CD4-positive, alpha-beta T cell (primary cell): ENCODE measurements at regions not wholly inside any gene's neighbourhood (a gene's known extent, or its start where the extent isn't known, plus 50 kb on each side); places are given as distances from the start of the nearest gene placed in this dataset.

Experiments
- ATAC-seq: fragments of 200-7000 bp; cut with Tn5 transposase; one replicate; pipeline ENCODE4 v1.10.0; 2022; ENCODE audit warnings: mild to moderate bottlenecking; ENCODE audit not compliant: poor library complexity
- CTCF ChIA-PET: fragments of 350-600 bp; sonication (Branson Sonifier 250); formaldehyde crosslinking; loops from one replicate; lab custom pipeline; 2021; ENCODE audit warnings: antibody characterized with exemption, inconsistent platforms; lab: Charles Lee
- POLR2A ChIA-PET: fragments of 350-600 bp; sonication (Branson Sonifier 250); formaldehyde crosslinking; loops from one replicate; lab custom pipeline; 2021; ENCODE audit warnings: antibody characterized with exemption, inconsistent platforms; lab: Charles Lee
- DNase-seq, 14 experiments: peaks; one replicate each; pipeline ENCODE4 v3.0.0-alpha.2; 2013 to 2020; ENCODE audit warnings: mixed read lengths in 2 of 14
- H3K27ac ChIP-seq, 2 donors: one replicate each; pipeline versions ENCODE4 v1.5.1 to v1.7.0; 2013; ENCODE audit warnings: low read length in 2 of 2, low read depth in 1 of 2, mild to moderate bottlenecking in 1 of 2
- H3K27me3 ChIP-seq, 2 experiments: 1 replicate in 1 of 2; 2 replicates in 1 of 2; pipeline versions ENCODE4 v1.6.1 to v1.7.0; 2013; ENCODE audit warnings: low read length in 2 of 2, control low read depth in 1 of 2, mild to moderate bottlenecking in 1 of 2, moderate library complexity in 1 of 2; ENCODE audit not compliant: insufficient read depth in 2 of 2, control insufficient read depth in 1 of 2
- H3K36me3 ChIP-seq: one replicate; pipeline ENCODE4 v1.6.1; 2013; ENCODE audit warnings: low read length, control low read depth; ENCODE audit not compliant: insufficient read depth
- H3K4me1 ChIP-seq: one replicate; pipeline ENCODE4 v1.6.1; 2013; ENCODE audit warnings: low read length, control low read depth; ENCODE audit not compliant: insufficient read depth
- H3K4me3 ChIP-seq: one replicate; pipeline ENCODE4 v1.5.1; 2013; ENCODE audit warnings: mild to moderate bottlenecking, low read length, moderate library complexity
- H3K9me3 ChIP-seq, 2 experiments: 1 replicate in 1 of 2; 2 replicates in 1 of 2; pipeline versions ENCODE4 v1.6.1 to v1.7.0; 2013; ENCODE audit warnings: low read length in 2 of 2, mild to moderate bottlenecking in 2 of 2, control low read depth in 1 of 2, moderate library complexity in 1 of 2; ENCODE audit not compliant: control insufficient read depth in 1 of 2, insufficient read depth in 1 of 2
- H3K27ac Mint-ChIP-seq: one replicate; pipeline ENCODE4 v1.8.0; 2020; ENCODE audit warnings: mixed read lengths
- H3K27me3 Mint-ChIP-seq: one replicate; pipeline ENCODE4 v1.8.0; 2021; ENCODE audit warnings: mixed read lengths
- H3K36me3 Mint-ChIP-seq: one replicate; pipeline ENCODE4 v1.8.0; 2021; ENCODE audit warnings: low read depth, mixed read lengths
- H3K4me1 Mint-ChIP-seq: one replicate; pipeline ENCODE4 v1.8.0; 2021; ENCODE audit warnings: low read depth, mixed read lengths
- H3K4me3 Mint-ChIP-seq: one replicate; pipeline ENCODE4 v1.8.0; 2020; ENCODE audit warnings: mild to moderate bottlenecking, mixed read lengths
- H3K9me3 Mint-ChIP-seq: one replicate; pipeline ENCODE4 v1.8.0; 2020; ENCODE audit warnings: mixed read lengths
- intact Hi-C, 2 experiments: fragments of 100-400 bp; cut with DNase I in 1 of 2; cut with micrococcal nuclease in 1 of 2; formaldehyde crosslinking; loops; one replicate each; pipeline versions ENCODE4 v1.15.1 to v1.9.0; 2023 to 2025; cut with DNase I, micrococcal nuclease
- TF ChIP-seq, protein P1 (sequence below): fragments of 200-600 bp; IDR thresholded peaks from one replicate; pipeline ENCODE4 v1.8.0; 2022; ENCODE audit warnings: antibody characterized with exemption, mild to moderate bottlenecking

- intact Hi-C loops = no loop called here
- POLR2A ChIA-PET = no interaction called here
- no peaks in the 10 kb centered on the region for H3K4me1 Mint-ChIP-seq
These were observed 75.3 kb upstream of the AASS start for GRCh38 chr7:122219253-122219865.

DNA sequence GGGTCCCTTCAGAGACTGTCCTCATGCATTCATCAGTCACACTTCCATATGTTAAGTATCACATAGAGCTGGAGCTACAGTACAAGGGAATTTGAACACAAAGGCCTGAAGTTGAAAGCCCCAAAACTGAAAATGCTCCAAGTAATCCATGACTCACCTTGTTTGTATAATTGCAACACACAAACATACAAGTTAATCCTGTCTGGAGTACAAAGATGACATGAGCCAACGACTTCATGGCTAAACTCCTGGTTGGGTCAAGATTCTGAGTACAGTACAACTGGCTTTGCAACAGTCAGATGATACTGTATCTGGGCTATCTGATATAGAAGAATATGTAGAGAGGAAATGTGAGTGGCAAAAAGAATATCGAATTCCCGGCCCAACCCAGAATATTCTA, 73.1 kb upstream of the AASS start:
- Mint-ChIP-seq H3K4me1 (no peaks in the 10 kb centered on the region), H3K27me3 (no peaks in the 10 kb centered on the region), H3K27ac (no peak overlapping the region), H3K36me3 (no peaks in the 10 kb centered on the region), H3K9me3 (no peaks in the 10 kb centered on the region), H3K4me3 (no peak overlapping the region)
- ATAC-seq (no peak), DNase-seq (no peak)
- Histone ChIP-seq H3K4me3 (no peak overlapping the region), H3K27me3 (no peaks in the 10 kb centered on the region), H3K4me1 (no peaks in the 10 kb centered on the region), H3K27ac (no peak overlapping the region), H3K36me3 (no peaks in the 10 kb centered on the region), H3K9me3 (no peaks in the 10 kb centered on the region)
- TF ChIP-seq, protein P1, sequence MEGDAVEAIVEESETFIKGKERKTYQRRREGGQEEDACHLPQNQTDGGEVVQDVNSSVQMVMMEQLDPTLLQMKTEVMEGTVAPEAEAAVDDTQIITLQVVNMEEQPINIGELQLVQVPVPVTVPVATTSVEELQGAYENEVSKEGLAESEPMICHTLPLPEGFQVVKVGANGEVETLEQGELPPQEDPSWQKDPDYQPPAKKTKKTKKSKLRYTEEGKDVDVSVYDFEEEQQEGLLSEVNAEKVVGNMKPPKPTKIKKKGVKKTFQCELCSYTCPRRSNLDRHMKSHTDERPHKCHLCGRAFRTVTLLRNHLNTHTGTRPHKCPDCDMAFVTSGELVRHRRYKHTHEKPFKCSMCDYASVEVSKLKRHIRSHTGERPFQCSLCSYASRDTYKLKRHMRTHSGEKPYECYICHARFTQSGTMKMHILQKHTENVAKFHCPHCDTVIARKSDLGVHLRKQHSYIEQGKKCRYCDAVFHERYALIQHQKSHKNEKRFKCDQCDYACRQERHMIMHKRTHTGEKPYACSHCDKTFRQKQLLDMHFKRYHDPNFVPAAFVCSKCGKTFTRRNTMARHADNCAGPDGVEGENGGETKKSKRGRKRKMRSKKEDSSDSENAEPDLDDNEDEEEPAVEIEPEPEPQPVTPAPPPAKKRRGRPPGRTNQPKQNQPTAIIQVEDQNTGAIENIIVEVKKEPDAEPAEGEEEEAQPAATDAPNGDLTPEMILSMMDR = no peak
- POLR2A ChIA-PET = no interaction called here
- CTCF ChIA-PET = no interaction called here
- intact Hi-C loops = no loop called here

More at GRCh38 chr7:122219253-122219865, 75.3 kb upstream of the AASS start:
- Mint-ChIP-seq H3K4me3 (no peak overlapping the region), H3K36me3 (no peaks in the 10 kb centered on the region), H3K9me3 (no peaks in the 10 kb centered on the region), H3K27ac (no peak overlapping the region), H3K27me3 (no peaks in the 10 kb centered on the region)
- DNase-seq (no peak), ATAC-seq (no peak)
- Histone ChIP-seq H3K9me3 (no peaks in the 10 kb centered on the region), H3K4me1 (no peaks in the 10 kb centered on the region), H3K27me3 (no peaks in the 10 kb centered on the region), H3K4me3 (no peak overlapping the region), H3K36me3 (no peaks in the 10 kb centered on the region), H3K27ac (no peak overlapping the region)
- TF ChIP-seq, protein P1 = no peak
- CTCF ChIA-PET = no interaction called here

GRCh38 chr7:122212754-122213153, 68.7 kb upstream of the AASS start:
- intact Hi-C loops = no loop called here
- Histone ChIP-seq H3K9me3 (no peaks in the 10 kb centered on the region), H3K36me3 (no peaks in the 10 kb centered on the region), H3K27me3 (no peaks in the 10 kb centered on the region), H3K27ac (no peak overlapping the region), H3K4me3 (no peak overlapping the region), H3K4me1 (no peaks in the 10 kb centered on the region)
- ChIA-PET POLR2A (no interaction called here), CTCF (no interaction called here)
- Mint-ChIP-seq H3K27me3 (no peaks in the 10 kb centered on the region), H3K27ac (no peak overlapping the region), H3K4me1 (no peaks in the 10 kb centered on the region), H3K9me3 (peaks cover 2% of the 10 kb centered on the region), H3K36me3 (no peaks in the 10 kb centered on the region), H3K4me3 (no peak overlapping the region)
- DNase-seq = no peak
- ATAC-seq = no peak
- TF ChIP-seq, protein P1 = no peak
